ENCODE measurements at regions not wholly inside any gene's neighbourhood (a gene's known extent, or its start where the extent isn't known, plus 50 kb on each side); places are given as distances from the start of the nearest gene placed in this dataset.

- TF ChIP-seq, protein P1, sequence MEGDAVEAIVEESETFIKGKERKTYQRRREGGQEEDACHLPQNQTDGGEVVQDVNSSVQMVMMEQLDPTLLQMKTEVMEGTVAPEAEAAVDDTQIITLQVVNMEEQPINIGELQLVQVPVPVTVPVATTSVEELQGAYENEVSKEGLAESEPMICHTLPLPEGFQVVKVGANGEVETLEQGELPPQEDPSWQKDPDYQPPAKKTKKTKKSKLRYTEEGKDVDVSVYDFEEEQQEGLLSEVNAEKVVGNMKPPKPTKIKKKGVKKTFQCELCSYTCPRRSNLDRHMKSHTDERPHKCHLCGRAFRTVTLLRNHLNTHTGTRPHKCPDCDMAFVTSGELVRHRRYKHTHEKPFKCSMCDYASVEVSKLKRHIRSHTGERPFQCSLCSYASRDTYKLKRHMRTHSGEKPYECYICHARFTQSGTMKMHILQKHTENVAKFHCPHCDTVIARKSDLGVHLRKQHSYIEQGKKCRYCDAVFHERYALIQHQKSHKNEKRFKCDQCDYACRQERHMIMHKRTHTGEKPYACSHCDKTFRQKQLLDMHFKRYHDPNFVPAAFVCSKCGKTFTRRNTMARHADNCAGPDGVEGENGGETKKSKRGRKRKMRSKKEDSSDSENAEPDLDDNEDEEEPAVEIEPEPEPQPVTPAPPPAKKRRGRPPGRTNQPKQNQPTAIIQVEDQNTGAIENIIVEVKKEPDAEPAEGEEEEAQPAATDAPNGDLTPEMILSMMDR (IDR thresholded peaks at IDR 0.05), result no peak
- DNase-seq, result no peak
- Mint-ChIP-seq H3K9me3 (peaks cover 15% of the 10 kb centered on the region), H3K27me3 (ENCODE audit: insufficient read depth) (peaks cover 3% of the 10 kb centered on the region), H3K4me1 (ENCODE audit: low read depth) (no peaks in the 10 kb centered on the region), H3K27ac (no peak overlapping the region), H3K36me3 (ENCODE audit: low read depth) (no peaks in the 10 kb centered on the region), H3K4me3 (no peak overlapping the region)
Observed at GRCh38 chr14:42421377-42422078, 814.9 kb downstream of the LRFN5 start.

DNA sequence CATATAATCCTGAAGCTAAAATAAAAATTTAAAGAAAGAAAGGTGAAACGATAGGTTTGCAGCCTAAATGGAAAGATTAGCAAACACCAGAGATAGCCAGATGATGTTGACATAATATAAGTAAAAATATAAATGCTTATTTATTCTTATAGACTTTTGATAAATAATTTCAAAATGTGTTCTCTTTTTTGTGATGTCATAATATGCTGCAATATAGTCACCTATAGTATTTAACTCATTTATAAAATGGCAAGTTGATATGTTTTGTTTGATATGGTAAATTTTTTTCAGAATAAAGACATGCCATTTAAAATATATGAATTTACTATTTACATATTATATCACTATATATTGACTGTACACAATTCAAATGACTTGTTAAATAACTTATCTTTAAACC lies 813.4 kb downstream of the LRFN5 start:
- Mint-ChIP-seq H3K27ac (no peak overlapping the region), H3K4me1 (ENCODE audit: low read depth) (no peaks in the 10 kb centered on the region), H3K27me3 (ENCODE audit: insufficient read depth) (peaks cover 3% of the 10 kb centered on the region), H3K4me3 (no peak overlapping the region), H3K36me3 (ENCODE audit: low read depth) (no peaks in the 10 kb centered on the region), H3K9me3 (peaks cover 15% of the 10 kb centered on the region)
- TF ChIP-seq, protein P1 (IDR thresholded peaks at IDR 0.05), result no peak
- no peak for DNase-seq

GRCh38 chr14:42407153-42407552 lies 800.5 kb downstream of the LRFN5 start:
- TF ChIP-seq, protein P1 (IDR thresholded peaks at IDR 0.05), result no peak
- H3K27me3 Mint-ChIP-seq (ENCODE audit: insufficient read depth), result peaks cover 2% of the 10 kb centered on the region; the same call in 1 of the 2 replicates
- no peak for DNase-seq
- no peak overlapping the region for H3K4me3 Mint-ChIP-seq
- no peaks in the 10 kb centered on the region for H3K36me3 Mint-ChIP-seq (ENCODE audit: low read depth)
- no peak overlapping the region for H3K27ac Mint-ChIP-seq
- H3K4me1 Mint-ChIP-seq (ENCODE audit: low read depth), result no peaks in the 10 kb centered on the region
- peaks cover 49% of the 10 kb centered on the region for H3K9me3 Mint-ChIP-seq

GRCh38 chr14:42391146-42391834 lies 784.6 kb downstream of the LRFN5 start:
- TF ChIP-seq, protein P1 (IDR thresholded peaks at IDR 0.05), result no peak
- Mint-ChIP-seq H3K27ac (no peak overlapping the region), H3K27me3 (ENCODE audit: insufficient read depth) (no peaks in the 10 kb centered on the region), H3K4me1 (ENCODE audit: low read depth) (no peaks in the 10 kb centered on the region), H3K36me3 (ENCODE audit: low read depth) (no peaks in the 10 kb centered on the region), H3K9me3 (peaks cover 43% of the 10 kb centered on the region), H3K4me3 (no peak overlapping the region)
- no peak for DNase-seq

GRCh38 chr14:42378880-42379279 lies 772.2 kb downstream of the LRFN5 start:
- TF ChIP-seq, protein P1 (IDR thresholded peaks at IDR 0.05), result no peak
- Mint-ChIP-seq H3K36me3 (ENCODE audit: low read depth) (no peaks in the 10 kb centered on the region), H3K9me3 (peaks cover 14% of the 10 kb centered on the region), H3K4me1 (ENCODE audit: low read depth) (no peaks in the 10 kb centered on the region), H3K27me3 (ENCODE audit: insufficient read depth) (no peaks in the 10 kb centered on the region; the same call in 1 of the 2 replicates), H3K27ac (no peak overlapping the region), H3K4me3 (no peak overlapping the region)
- no peak for DNase-seq

All from HFFc6 (cell line).